OCI-LY7 (cell line): ENCODE measurements at regions not wholly inside any gene's neighbourhood (a gene's known extent, or its start where the extent isn't known, plus 50 kb on each side); places are given as distances from the start of the nearest gene placed in this dataset.

ENCODE experiments used
- BruUV-seq: library from RNA; stranded (reverse); fragments of 400-500 nt; replicated peaks from 2 replicates; lab custom pipeline; 2021; lab: Mats Ljungman, UMichigan
- CTCF ChIA-PET: fragments of 300-600 bp; sonication (Branson Sonifier 250); formaldehyde crosslinking; loops from one replicate; lab custom pipeline; 2022; ENCODE audit warnings: antibody characterized with exemption; ENCODE audit not compliant: unreplicated experiment; lab: Charles Lee
- POLR2A ChIA-PET: fragments of 300-600 bp; sonication (Branson Sonifier 250); formaldehyde crosslinking; loops from one replicate; lab custom pipeline; 2022; ENCODE audit warnings: antibody characterized with exemption; lab: Charles Lee
- DNase-seq: peaks from one replicate; pipeline ENCODE4 v3.0.0-alpha.2; 2015; ENCODE audit warnings: low spot score
- H2AFZ ChIP-seq: fragments of 200-600 bp; sonication (generic), shearing (Covaris generic); 2 replicates; pipeline ENCODE4 v1.6.1; 2014; ENCODE audit warnings: mild to moderate bottlenecking, antibody characterized with exemption, low read length, moderate library complexity
- H3K27ac ChIP-seq: fragments of 200-600 bp; sonication (generic); 2 replicates; pipeline ENCODE4 v1.5.1; 2014; ENCODE audit warnings: mixed run types, low read depth, mild to moderate bottlenecking, moderate library complexity, low read length, inconsistent platforms; ENCODE audit not compliant: poor library complexity, severe bottlenecking
- H3K36me3 ChIP-seq: fragments of 200-600 bp; sonication (generic); 2 replicates; pipeline ENCODE4 v1.6.1; 2014; ENCODE audit warnings: mild to moderate bottlenecking, antibody characterized with exemption, low read length, moderate library complexity, mixed read lengths; ENCODE audit not compliant: insufficient read depth
- H3K4me1 ChIP-seq: fragments of 200-600 bp; sonication (generic); 2 replicates; pipeline ENCODE4 v1.5.1; 2014; ENCODE audit warnings: mild to moderate bottlenecking, low read length; ENCODE audit not compliant: insufficient read depth, poor library complexity, severe bottlenecking
- H3K4me2 ChIP-seq: fragments of 200-600 bp; sonication (generic); 2 replicates; pipeline ENCODE4 v1.6.1; 2014; ENCODE audit warnings: mild to moderate bottlenecking, low read length
- H3K4me3 ChIP-seq: fragments of 200-600 bp; sonication (generic); 2 replicates; pipeline ENCODE4 v1.5.1; 2014; ENCODE audit warnings: mild to moderate bottlenecking, low read depth, low read length; ENCODE audit not compliant: poor library complexity, severe bottlenecking
- H3K79me2 ChIP-seq: fragments of 200-600 bp; sonication (generic); 2 replicates; pipeline ENCODE4 v1.6.1; 2016; ENCODE audit warnings: low read depth, mild to moderate bottlenecking, low read length, moderate library complexity, mixed read lengths; ENCODE audit not compliant: insufficient read depth
- H3K9me2 ChIP-seq: fragments of 200-600 bp; sonication (generic); 2 replicates; pipeline ENCODE4 v1.6.1; 2016; ENCODE audit warnings: mild to moderate bottlenecking, low read length, mixed read lengths; ENCODE audit not compliant: insufficient read depth
- H3K9me3 ChIP-seq: fragments of 200-600 bp; sonication (generic); 2 replicates; pipeline ENCODE4 v1.6.1; 2014; ENCODE audit warnings: mild to moderate bottlenecking, mixed run types, low read length, mixed read lengths
- H4K20me1 ChIP-seq: fragments of 200-600 bp; sonication (generic); 2 replicates; pipeline ENCODE4 v1.6.1; 2014; ENCODE audit warnings: mild to moderate bottlenecking, antibody characterized with exemption, low read length, moderate library complexity, mixed read lengths; ENCODE audit not compliant: insufficient read depth
- EZH2phosphoT487 ChIP-seq: fragments of 200-600 bp; sonication (generic); IDR thresholded peaks from 2 replicates; pipeline ENCODE4 v1.6.1; 2018; ENCODE audit warnings: low read depth, borderline replicate concordance, mild to moderate bottlenecking, mixed run types, antibody characterized with exemption, low read length, moderate library complexity, mixed read lengths
- intact Hi-C: fragments of 100-400 bp; cut with micrococcal nuclease; formaldehyde crosslinking; loops from one replicate; pipeline ENCODE4 v1.10.0; 2022; ENCODE audit not compliant: unreplicated experiment
- TF ChIP-seq, protein P1 (sequence below): fragments of 200-600 bp; sonication (generic); conservative IDR thresholded peaks from 2 replicates; pipeline ENCODE4 v1.5.1; 2014; ENCODE audit warnings: mild to moderate bottlenecking, antibody characterized with exemption, low read length, moderate library complexity, mixed read lengths

GRCh38 chr6:88377976-88378568 lies 211.9 kb upstream of the CNR1 start:
- no peaks in the 10 kb centered on the region for H3K9me2 ChIP-seq
- H3K79me2 ChIP-seq = no peaks in the 10 kb centered on the region
- TF ChIP-seq EZH2phosphoT487 = no peak
- TF ChIP-seq, protein P1, sequence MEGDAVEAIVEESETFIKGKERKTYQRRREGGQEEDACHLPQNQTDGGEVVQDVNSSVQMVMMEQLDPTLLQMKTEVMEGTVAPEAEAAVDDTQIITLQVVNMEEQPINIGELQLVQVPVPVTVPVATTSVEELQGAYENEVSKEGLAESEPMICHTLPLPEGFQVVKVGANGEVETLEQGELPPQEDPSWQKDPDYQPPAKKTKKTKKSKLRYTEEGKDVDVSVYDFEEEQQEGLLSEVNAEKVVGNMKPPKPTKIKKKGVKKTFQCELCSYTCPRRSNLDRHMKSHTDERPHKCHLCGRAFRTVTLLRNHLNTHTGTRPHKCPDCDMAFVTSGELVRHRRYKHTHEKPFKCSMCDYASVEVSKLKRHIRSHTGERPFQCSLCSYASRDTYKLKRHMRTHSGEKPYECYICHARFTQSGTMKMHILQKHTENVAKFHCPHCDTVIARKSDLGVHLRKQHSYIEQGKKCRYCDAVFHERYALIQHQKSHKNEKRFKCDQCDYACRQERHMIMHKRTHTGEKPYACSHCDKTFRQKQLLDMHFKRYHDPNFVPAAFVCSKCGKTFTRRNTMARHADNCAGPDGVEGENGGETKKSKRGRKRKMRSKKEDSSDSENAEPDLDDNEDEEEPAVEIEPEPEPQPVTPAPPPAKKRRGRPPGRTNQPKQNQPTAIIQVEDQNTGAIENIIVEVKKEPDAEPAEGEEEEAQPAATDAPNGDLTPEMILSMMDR = no peak
- no peak overlapping the region for H3K4me3 ChIP-seq
- intact Hi-C loops = no loop called here
- H4K20me1 ChIP-seq = no peaks in the 10 kb centered on the region
- H3K4me2 ChIP-seq = no peak overlapping the region
- H3K27ac ChIP-seq = no peak overlapping the region
- H3K9me3 ChIP-seq = no peaks in the 10 kb centered on the region
- ChIA-PET POLR2A (interaction anchor here (0.7 kb wide), 1 partner anchor 771 kb away, joined by 3 read pairs; no protein-coding TSS in a partner anchor), CTCF (no interaction called here)
- H3K4me1 ChIP-seq = peaks cover 4% of the 10 kb centered on the region
- BruUV-seq = no TSS peak
- H3K36me3 ChIP-seq = no peaks in the 10 kb centered on the region
- DNase-seq = no peak
- no peak overlapping the region for H2AFZ ChIP-seq

GRCh38 chr6:88376768-88377387 lies 210.7 kb upstream of the CNR1 start:
- Histone ChIP-seq H3K4me1 (peaks cover 4% of the 10 kb centered on the region), H3K9me3 (no peaks in the 10 kb centered on the region), H3K79me2 (no peaks in the 10 kb centered on the region), H3K36me3 (no peaks in the 10 kb centered on the region), H3K9me2 (no peaks in the 10 kb centered on the region), H3K4me3 (no peak overlapping the region), H2AFZ (no peak overlapping the region), H3K4me2 (no peak overlapping the region), H4K20me1 (no peaks in the 10 kb centered on the region), H3K27ac (no peak overlapping the region)
- DNase-seq = no peak
- BruUV-seq = no TSS peak
- TF ChIP-seq EZH2phosphoT487 = no peak
- TF ChIP-seq, protein P1 = no peak
- intact Hi-C loops = no loop called here
- POLR2A ChIA-PET = interaction anchor here (0.6 kb wide), 2 partner anchors 35 to 924 kb away, joined by 3 to 4 read pairs; no protein-coding TSS in a partner anchor
- CTCF ChIA-PET = no interaction called here

DNA sequence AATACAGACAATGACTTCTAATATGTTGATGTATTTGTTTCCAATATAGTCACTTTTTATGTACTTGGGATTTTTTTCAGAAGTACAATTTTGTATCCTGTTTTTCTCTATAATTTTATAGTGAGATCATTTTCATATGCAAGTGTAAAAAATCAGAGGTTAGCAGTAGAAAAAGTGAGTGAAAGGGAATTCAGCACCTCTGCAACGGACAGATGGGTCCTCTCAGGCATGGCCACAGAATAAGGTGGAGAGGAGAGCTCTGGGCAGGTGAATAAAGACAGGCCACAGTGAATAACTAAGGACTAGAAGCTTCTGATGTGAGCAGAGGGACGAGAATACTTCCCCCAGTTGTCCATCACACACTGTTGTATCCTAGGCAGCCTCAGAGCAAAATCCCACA lies 210.1 kb upstream of the CNR1 start:
- no peak overlapping the region for H3K4me2 ChIP-seq
- TF ChIP-seq EZH2phosphoT487 = no peak
- TF ChIP-seq, protein P1 = no peak
- no TSS peak for BruUV-seq
- POLR2A ChIA-PET = no interaction called here
- H3K27ac ChIP-seq = no peak overlapping the region
- no peaks in the 10 kb centered on the region for H3K9me3 ChIP-seq
- CTCF ChIA-PET = no interaction called here
- peaks cover 4% of the 10 kb centered on the region for H3K4me1 ChIP-seq
- H3K36me3 ChIP-seq = no peaks in the 10 kb centered on the region
- no peaks in the 10 kb centered on the region for H3K79me2 ChIP-seq
- H3K4me3 ChIP-seq = no peak overlapping the region
- intact Hi-C loops = no loop called here
- H3K9me2 ChIP-seq = no peaks in the 10 kb centered on the region
- no peak for DNase-seq
- no peak overlapping the region for H2AFZ ChIP-seq
- H4K20me1 ChIP-seq = no peaks in the 10 kb centered on the region
